ENCODE measurements at regions not wholly inside any gene's neighbourhood (a gene's known extent, or its start where the extent isn't known, plus 50 kb on each side); places are given as distances from the start of the nearest gene placed in this dataset.

- no peaks in the 10 kb centered on the region for H3K27me3 ChIP-seq (ENCODE audit: control insufficient read depth, insufficient read depth, low read length)
- H3K4me3 ChIP-seq (ENCODE audit: low read depth, low read length) = no peak overlapping the region
- TF ChIP-seq, protein P1, sequence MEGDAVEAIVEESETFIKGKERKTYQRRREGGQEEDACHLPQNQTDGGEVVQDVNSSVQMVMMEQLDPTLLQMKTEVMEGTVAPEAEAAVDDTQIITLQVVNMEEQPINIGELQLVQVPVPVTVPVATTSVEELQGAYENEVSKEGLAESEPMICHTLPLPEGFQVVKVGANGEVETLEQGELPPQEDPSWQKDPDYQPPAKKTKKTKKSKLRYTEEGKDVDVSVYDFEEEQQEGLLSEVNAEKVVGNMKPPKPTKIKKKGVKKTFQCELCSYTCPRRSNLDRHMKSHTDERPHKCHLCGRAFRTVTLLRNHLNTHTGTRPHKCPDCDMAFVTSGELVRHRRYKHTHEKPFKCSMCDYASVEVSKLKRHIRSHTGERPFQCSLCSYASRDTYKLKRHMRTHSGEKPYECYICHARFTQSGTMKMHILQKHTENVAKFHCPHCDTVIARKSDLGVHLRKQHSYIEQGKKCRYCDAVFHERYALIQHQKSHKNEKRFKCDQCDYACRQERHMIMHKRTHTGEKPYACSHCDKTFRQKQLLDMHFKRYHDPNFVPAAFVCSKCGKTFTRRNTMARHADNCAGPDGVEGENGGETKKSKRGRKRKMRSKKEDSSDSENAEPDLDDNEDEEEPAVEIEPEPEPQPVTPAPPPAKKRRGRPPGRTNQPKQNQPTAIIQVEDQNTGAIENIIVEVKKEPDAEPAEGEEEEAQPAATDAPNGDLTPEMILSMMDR (IDR thresholded peaks at IDR 0.05; ENCODE audit: insufficient read depth, low read depth, low read length) = no peak
- no peaks in the 10 kb centered on the region for H3K36me3 ChIP-seq (ENCODE audit: control insufficient read depth, insufficient read depth, low read length)
- POLR2A ChIA-PET = no interaction called here
- CTCF ChIA-PET = no interaction called here
- DNase-seq (ENCODE audit: low read depth) = no peak
Measured at GRCh38 chr5:130427222-130427955, 523.1 kb downstream of the CHSY3 start.

DNA sequence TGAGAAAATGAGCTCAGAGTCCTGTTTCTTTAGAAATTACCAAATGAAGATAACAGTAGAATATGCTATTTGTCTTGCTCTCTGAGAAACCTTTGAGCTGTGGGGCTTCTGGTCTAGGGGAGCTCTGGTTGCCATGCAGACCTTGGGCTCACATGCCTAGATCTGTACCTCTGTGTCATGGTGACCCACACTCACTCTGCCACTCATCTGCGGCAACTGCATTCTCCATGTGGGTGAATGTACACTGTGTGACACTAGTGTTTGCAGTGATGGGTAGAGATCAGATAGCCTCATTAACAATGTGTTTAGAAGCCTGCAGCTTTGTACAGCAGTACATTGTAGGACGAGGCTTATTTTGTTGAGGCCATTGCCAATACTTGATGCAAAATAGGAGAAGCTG lies 521.2 kb downstream of the CHSY3 start:
- ChIA-PET CTCF (no interaction called here), POLR2A (no interaction called here)
- H3K36me3 ChIP-seq (ENCODE audit: control insufficient read depth, insufficient read depth, low read length) = no peaks in the 10 kb centered on the region
- H3K4me3 ChIP-seq (ENCODE audit: low read depth, low read length) = no peak overlapping the region
- no peaks in the 10 kb centered on the region for H3K27me3 ChIP-seq (ENCODE audit: control insufficient read depth, insufficient read depth, low read length)
- TF ChIP-seq, protein P1 (IDR thresholded peaks at IDR 0.05; ENCODE audit: insufficient read depth, low read depth, low read length) = no peak
- no peak for DNase-seq (ENCODE audit: low read depth)

DNA sequence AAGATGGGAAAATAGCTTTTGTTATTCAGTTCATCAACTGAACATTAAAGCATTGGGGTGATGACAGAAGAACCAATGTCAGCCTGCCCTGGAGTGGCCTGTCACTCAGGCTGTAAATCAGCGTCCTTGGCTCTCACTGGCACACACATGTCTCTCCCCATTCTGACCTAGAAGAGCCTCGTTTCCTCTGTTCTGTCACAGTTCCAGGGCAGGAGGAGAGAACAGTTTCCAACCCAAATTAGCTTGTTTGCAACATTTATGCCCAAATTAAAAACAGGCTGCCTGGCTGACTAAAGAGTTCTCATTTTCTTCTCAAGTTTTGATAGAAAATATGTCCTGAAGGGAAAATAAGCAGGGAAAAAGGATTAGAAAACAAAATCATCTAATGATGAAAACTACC lies 520.1 kb downstream of the CHSY3 start:
- DNase-seq (ENCODE audit: low read depth) = no peak
- ChIA-PET POLR2A (no interaction called here), CTCF (no interaction called here)
- Histone ChIP-seq H3K4me3 (ENCODE audit: low read depth, low read length) (no peak overlapping the region), H3K36me3 (ENCODE audit: control insufficient read depth, insufficient read depth, low read length) (no peaks in the 10 kb centered on the region), H3K27me3 (ENCODE audit: control insufficient read depth, insufficient read depth, low read length) (no peaks in the 10 kb centered on the region)
- TF ChIP-seq, protein P1 (IDR thresholded peaks at IDR 0.05; ENCODE audit: insufficient read depth, low read depth, low read length) = no peak

DNA sequence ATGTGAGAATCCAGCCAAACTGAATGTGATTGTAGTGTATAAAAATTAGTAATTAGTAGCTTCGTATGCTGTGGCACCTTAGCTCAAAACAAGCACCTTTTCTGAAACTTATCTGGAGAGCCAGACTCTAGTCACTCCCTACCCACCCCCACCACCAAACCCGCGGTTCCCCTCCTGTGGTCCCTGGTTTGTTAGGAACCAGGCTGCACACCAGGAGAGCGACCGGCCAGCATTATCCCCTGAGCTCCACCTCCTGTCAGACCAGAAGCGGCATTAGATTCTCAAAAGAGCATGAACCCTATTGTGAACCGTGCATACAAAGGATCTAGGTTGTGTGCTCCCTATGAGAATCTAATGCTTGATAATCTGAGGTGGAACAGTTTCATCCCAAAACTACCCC lies 498.6 kb downstream of the CHSY3 start:
- ChIA-PET CTCF (no interaction called here), POLR2A (no interaction called here)
- no peaks in the 10 kb centered on the region for H3K36me3 ChIP-seq (ENCODE audit: control insufficient read depth, insufficient read depth, low read length)
- TF ChIP-seq, protein P1 (IDR thresholded peaks at IDR 0.05; ENCODE audit: insufficient read depth, low read depth, low read length) = no peak
- H3K27me3 ChIP-seq (ENCODE audit: control insufficient read depth, insufficient read depth, low read length) = no peaks in the 10 kb centered on the region
- DNase-seq (ENCODE audit: low read depth) = no peak
- no peak overlapping the region for H3K4me3 ChIP-seq (ENCODE audit: low read depth, low read length)

DNA sequence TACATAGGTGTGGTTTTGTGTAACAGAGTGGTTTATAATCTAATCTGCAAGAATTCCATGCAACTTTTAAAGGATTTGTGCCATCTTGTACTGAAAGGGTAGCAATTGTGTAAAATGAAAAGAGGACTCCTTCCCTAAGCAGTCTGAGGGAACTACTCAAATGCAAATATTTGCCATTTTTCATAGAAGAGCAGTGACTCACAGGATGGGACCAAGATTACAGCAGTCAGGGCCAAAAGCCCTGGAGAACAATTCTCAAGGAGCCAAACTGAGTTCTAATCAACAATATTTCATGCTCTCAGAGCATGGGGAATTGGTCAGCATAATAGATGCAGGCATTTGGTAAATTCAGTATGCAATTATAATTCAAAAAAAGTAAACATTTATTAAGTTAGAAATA lies 495.8 kb downstream of the CHSY3 start:
- CTCF ChIA-PET = no interaction called here
- TF ChIP-seq, protein P1 (IDR thresholded peaks at IDR 0.05; ENCODE audit: insufficient read depth, low read depth, low read length) = no peak
- Histone ChIP-seq H3K36me3 (ENCODE audit: control insufficient read depth, insufficient read depth, low read length) (no peaks in the 10 kb centered on the region), H3K27me3 (ENCODE audit: control insufficient read depth, insufficient read depth, low read length) (no peaks in the 10 kb centered on the region), H3K4me3 (ENCODE audit: low read depth, low read length) (no peak overlapping the region)
- POLR2A ChIA-PET = no interaction called here
- peak; percentile 0 for DNase-seq (ENCODE audit: low read depth)
